Inferior parietal cortex (tissue), 1 donor: ENCODE measurements at regions not wholly inside any gene's neighbourhood (a gene's known extent, or its start where the extent isn't known, plus 50 kb on each side); places are given as distances from the start of the nearest gene placed in this dataset.
A peak's percentile ranks its signal among the peaks of the same experiment; 100 is the strongest.

Experiments used
- DNase-seq: peaks from one replicate; pipeline ENCODE4 v3.0.0-alpha.2; 2016; ENCODE audit errors: extremely low spot score

- no peak for DNase-seq
Observed at GRCh38 chr2:105150231-105150630, 91.3 kb upstream of the GPR45 start.

- DNase-seq: no peak
Observed at GRCh38 chr2:105154119-105154818, 87.3 kb upstream of the GPR45 start.

GRCh38 chr2:105156166-105156565 is 85.4 kb upstream of the GPR45 start:
- DNase-seq: no peak

- DNase-seq: no peak
Observed at GRCh38 chr2:105158002-105158401, 83.5 kb upstream of the GPR45 start.

- DNase-seq: no peak
Observed at GRCh38 chr2:105166688-105167087, 74.9 kb upstream of the GPR45 start.

GRCh38 chr2:105168543-105168942 is 73.0 kb upstream of the GPR45 start:
- no peak for DNase-seq

- DNase-seq: no peak
Observed at GRCh38 chr2:105175231-105175630, 66.3 kb upstream of the GPR45 start.

GRCh38 chr2:105176429-105176828 is 65.1 kb upstream of the GPR45 start:
- no peak for DNase-seq

GRCh38 chr2:105177008-105177407 is 64.5 kb upstream of the GPR45 start:
- no peak for DNase-seq

- DNase-seq: no peak
Observed at GRCh38 chr2:105177536-105178254, 63.8 kb upstream of the GPR45 start.

- peak; percentile 61 for DNase-seq
Observed at GRCh38 chr2:105179469-105180372, 61.8 kb upstream of the GPR45 start.

- DNase-seq: no peak
Observed at GRCh38 chr2:105180491-105180972, 61.0 kb upstream of the GPR45 start.

- DNase-seq: no peak
Observed at GRCh38 chr2:105181282-105181681, 60.3 kb upstream of the GPR45 start.

- no peak for DNase-seq
Observed at GRCh38 chr2:105183555-105184323, 57.8 kb upstream of the GPR45 start.

GRCh38 chr2:105184420-105184819 is 57.1 kb upstream of the GPR45 start:
- no peak for DNase-seq

GRCh38 chr2:105186967-105187498 is 54.5 kb upstream of the GPR45 start:
- no peak for DNase-seq

- no peak for DNase-seq
Observed at GRCh38 chr2:105187531-105187930, 54.0 kb upstream of the GPR45 start.

GRCh38 chr2:105188343-105188742 is 53.2 kb upstream of the GPR45 start:
- DNase-seq: no peak
